Upper lobe of right lung (tissue), 1 donor: ENCODE measurements at regions not wholly inside any gene's neighbourhood (a gene's known extent, or its start where the extent isn't known, plus 50 kb on each side); places are given as distances from the start of the nearest gene placed in this dataset.

Experiments
- ATAC-seq: fragments of 200-7000 bp; cut with Tn5 transposase; one replicate; pipeline ENCODE4 v1.9.1; 2020; ENCODE audit warnings: mild to moderate bottlenecking, moderate library complexity
- DNase-seq: peaks from one replicate; pipeline ENCODE4 v3.0.0-alpha.2; 2020
- H3K27ac ChIP-seq: fragments of 200-600 bp; one replicate; pipeline ENCODE4 v1.8.0; 2022
- H3K27me3 ChIP-seq: fragments of 200-600 bp; one replicate; pipeline ENCODE4 v1.8.0; 2022; ENCODE audit warnings: mild to moderate bottlenecking
- H3K36me3 ChIP-seq: fragments of 200-600 bp; one replicate; pipeline ENCODE4 v1.8.0; 2022
- H3K4me1 ChIP-seq: fragments of 200-600 bp; one replicate; pipeline ENCODE4 v1.8.0; 2022
- H3K4me3 ChIP-seq: fragments of 200-600 bp; one replicate; pipeline ENCODE4 v1.8.0; 2022; ENCODE audit warnings: mild to moderate bottlenecking
- H3K9me3 ChIP-seq: fragments of 200-600 bp; one replicate; pipeline ENCODE4 v1.8.0; 2022
- intact Hi-C: fragments of 100-400 bp; cut with DNase I; formaldehyde crosslinking; loops from one replicate; pipeline ENCODE4 v1.11.0; 2022
- TF ChIP-seq, protein P1 (sequence below): fragments of 200-600 bp; IDR thresholded peaks from one replicate; pipeline ENCODE4 v1.8.0; 2022; ENCODE audit warnings: antibody characterized with exemption
- donor health status: DM: no; HTN: yes; CAD: no; lungs with severe emphysema.

DNA sequence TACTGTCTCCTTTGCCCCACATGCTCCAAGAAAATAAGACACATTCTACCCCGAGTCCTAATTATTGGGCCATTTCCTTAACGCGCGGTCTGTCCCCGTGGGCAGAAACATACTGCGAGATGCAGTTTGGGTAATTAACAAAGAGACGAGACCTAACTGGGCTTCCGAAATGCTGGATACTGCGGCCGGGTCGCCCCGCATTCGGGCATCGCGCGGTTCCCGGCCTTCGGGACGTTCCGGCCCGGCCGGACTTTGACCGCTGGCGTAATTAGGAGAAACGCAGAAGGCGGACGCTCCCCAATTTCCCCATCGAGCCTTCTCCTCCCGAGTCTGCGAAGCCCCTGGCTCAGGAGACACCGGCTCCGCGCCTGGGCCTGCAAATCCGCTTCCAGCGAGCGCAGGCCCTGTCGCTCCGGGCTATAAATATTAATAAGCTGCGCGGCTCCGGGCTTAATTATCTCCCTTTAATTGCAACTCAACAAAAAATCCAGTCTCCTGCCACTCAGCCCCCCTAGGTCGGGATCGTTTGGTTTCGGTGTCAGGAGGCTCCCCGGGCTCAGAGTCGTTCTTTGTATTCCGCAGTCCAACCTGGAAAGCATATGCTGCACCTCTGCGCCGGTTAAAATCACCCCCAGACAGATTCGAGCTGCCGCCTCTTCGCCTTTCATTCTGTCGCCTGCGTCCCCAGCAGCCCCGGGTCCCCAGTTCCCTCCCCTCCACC lies 131.5 kb downstream of the SPAG6 start:
- Histone ChIP-seq H3K27ac (no peak overlapping the region), H3K4me3 (peak overlapping the region; percentile 36), H3K4me1 (peaks cover 13% of the 10 kb centered on the region), H3K9me3 (no peaks in the 10 kb centered on the region), H3K27me3 (peaks cover 63% of the 10 kb centered on the region), H3K36me3 (no peaks in the 10 kb centered on the region)
- intact Hi-C loops: no loop called here
- no peak for ATAC-seq
- TF ChIP-seq, protein P1, sequence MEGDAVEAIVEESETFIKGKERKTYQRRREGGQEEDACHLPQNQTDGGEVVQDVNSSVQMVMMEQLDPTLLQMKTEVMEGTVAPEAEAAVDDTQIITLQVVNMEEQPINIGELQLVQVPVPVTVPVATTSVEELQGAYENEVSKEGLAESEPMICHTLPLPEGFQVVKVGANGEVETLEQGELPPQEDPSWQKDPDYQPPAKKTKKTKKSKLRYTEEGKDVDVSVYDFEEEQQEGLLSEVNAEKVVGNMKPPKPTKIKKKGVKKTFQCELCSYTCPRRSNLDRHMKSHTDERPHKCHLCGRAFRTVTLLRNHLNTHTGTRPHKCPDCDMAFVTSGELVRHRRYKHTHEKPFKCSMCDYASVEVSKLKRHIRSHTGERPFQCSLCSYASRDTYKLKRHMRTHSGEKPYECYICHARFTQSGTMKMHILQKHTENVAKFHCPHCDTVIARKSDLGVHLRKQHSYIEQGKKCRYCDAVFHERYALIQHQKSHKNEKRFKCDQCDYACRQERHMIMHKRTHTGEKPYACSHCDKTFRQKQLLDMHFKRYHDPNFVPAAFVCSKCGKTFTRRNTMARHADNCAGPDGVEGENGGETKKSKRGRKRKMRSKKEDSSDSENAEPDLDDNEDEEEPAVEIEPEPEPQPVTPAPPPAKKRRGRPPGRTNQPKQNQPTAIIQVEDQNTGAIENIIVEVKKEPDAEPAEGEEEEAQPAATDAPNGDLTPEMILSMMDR: no peak
- DNase-seq: no peak

DNA sequence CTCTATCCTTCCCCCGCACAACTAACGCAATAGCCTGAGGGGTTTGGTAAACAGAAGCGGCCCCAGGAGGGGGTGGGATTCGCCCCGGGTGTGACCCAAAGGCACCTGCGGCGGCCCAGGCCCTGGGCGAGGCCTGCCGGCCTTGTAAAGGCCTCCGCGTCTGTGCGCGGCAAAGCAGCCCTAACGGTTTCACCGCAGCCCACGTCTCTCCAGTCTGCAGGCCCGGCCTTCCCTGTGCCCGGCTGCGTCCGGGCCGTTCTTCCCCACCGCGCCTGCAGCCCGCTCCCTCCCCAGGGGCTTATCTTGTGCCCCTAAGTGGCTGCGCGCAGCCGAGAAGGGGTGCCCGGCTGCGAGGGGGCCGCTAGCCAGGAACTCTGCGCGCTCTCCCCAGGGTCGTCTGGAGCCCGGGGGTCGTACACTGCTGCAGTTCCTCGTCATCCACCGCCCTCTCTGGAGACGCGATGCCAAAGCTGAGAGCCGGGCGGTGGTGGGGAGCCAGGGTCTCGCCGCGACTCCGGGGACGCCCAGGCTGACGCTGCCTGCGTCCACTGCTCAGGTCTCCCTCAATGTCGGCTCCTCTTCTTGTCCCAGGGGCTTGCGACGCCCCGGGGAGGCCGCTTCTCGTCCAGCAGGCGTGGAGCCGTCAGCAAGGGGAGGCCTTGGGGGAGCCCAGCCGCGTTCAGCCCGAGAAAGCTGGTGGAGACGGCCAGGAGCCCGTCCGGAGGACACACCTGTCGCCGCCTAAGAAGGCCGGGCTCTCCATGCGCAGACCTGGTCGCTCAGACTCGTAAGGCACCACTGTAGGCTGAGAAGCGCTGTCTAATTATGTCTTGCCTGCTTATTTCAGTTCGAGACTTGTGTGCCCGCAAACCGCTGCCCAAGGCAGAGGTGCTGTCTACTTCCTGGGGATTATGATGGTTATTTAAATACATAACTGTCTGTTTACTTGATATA lies 132.3 kb downstream of the SPAG6 start:
- intact Hi-C loops: no loop called here
- ATAC-seq (no peak), DNase-seq (no peak)
- no peaks in the 10 kb centered on the region for H3K9me3 ChIP-seq
- no peaks in the 10 kb centered on the region for H3K36me3 ChIP-seq
- H3K4me1 ChIP-seq: peaks cover 13% of the 10 kb centered on the region
- H3K27ac ChIP-seq: no peak overlapping the region
- H3K27me3 ChIP-seq: peaks cover 55% of the 10 kb centered on the region
- H3K4me3 ChIP-seq: no peak overlapping the region
- TF ChIP-seq, protein P1: no peak

DNA sequence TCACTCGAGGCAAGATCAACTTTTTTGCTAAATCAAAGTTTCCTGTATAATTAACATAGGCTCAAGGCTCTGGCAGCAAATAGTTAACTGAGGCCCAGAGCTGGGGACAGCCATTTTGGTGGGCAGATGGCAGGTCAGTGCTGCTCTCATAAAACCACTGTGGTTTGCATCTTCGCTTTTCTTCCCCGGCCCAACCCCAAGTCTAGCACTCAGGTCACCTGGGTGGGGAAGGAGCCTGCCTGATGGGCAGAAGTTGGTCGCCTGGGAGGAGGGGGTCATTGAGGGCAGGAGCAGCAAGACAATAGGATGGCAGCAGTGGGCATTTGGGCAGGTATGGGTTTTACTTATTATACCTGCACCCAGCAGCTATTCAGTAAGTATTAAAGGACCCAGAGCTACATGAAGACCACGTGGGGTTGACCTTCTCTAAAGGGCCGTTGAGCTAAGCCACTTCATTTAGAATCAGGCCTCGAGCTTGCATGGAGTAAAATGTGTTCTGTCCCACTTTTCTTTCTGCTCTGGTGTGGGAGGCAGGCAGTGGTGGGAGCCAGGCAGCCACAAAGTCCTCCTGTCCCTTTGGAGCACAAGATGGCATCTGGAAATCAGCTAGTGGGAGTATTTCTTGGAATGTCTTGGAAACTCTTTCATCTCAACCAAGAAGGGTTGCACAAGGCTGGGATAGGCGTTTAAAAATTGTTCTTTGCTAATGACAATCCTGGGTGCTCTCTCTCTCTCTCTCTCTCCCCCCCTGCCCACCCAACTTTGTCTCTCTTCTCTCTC lies 133.4 kb downstream of the SPAG6 start:
- Histone ChIP-seq H3K4me3 (no peak overlapping the region), H3K4me1 (peaks cover 13% of the 10 kb centered on the region), H3K27me3 (peaks cover 43% of the 10 kb centered on the region), H3K36me3 (no peaks in the 10 kb centered on the region), H3K9me3 (no peaks in the 10 kb centered on the region), H3K27ac (no peak overlapping the region)
- no peak for DNase-seq
- no peak for ATAC-seq
- intact Hi-C loops: no loop called here
- TF ChIP-seq, protein P1: no peak

DNA sequence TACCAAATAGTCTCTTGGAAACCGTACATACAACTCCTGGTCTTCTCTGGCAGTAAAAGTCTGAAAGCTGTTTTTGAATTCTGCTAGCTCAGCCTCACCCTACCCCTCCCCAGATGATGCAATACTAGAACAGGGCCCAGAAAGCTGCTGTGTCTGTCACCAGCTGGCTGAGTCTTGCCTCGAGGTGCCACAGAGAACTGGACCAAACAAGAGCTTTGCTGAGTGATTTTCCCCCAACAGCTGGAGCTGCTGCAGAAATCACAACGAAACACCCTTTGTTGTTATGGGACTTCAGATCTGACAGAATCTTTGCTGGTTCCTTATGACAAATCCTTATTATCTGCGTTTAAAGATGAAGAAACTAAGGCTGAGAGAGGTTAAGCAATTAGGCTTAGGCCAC lies 134.1 kb downstream of the SPAG6 start:
- H3K27me3 ChIP-seq: peaks cover 37% of the 10 kb centered on the region
- peaks cover 13% of the 10 kb centered on the region for H3K4me1 ChIP-seq
- H3K27ac ChIP-seq: no peak overlapping the region
- no peak overlapping the region for H3K4me3 ChIP-seq
- no peak for DNase-seq
- H3K36me3 ChIP-seq: no peaks in the 10 kb centered on the region
- TF ChIP-seq, protein P1: no peak
- intact Hi-C loops: no loop called here
- ATAC-seq: peak; percentile 18
- no peaks in the 10 kb centered on the region for H3K9me3 ChIP-seq

DNA sequence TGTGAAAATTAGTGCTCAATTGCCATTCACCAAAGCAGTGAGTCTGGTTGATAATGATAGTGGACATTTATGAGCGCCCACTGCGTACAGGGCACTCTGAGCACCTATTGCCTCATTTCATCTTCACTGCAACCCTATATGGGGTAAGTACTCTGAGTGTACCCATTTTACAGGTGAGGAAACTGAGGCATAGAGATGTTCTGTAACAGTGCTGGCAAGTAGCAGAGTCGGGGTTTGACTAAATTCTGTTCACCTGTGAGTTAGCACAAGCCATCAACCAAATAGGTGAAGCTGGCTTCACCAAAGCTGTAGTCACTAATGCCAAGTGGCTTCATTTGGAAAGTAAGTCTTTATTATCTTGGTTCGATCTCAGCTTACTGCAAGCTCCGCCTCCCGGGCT lies 135.8 kb downstream of the SPAG6 start:
- ATAC-seq (no peak), DNase-seq (no peak)
- TF ChIP-seq, protein P1: no peak
- no peaks in the 10 kb centered on the region for H3K36me3 ChIP-seq
- peaks cover 6% of the 10 kb centered on the region for H3K4me1 ChIP-seq
- H3K4me3 ChIP-seq: no peak overlapping the region
- intact Hi-C loops: no loop called here
- peaks cover 20% of the 10 kb centered on the region for H3K27me3 ChIP-seq
- H3K27ac ChIP-seq: no peak overlapping the region
- H3K9me3 ChIP-seq: no peaks in the 10 kb centered on the region
